NCI-H510A treated with DMSO at 0.1 percent for 48 hours (cell line): ENCODE measurements at regions not wholly inside any gene's neighbourhood (a gene's known extent, or its start where the extent isn't known, plus 50 kb on each side); places are given as distances from the start of the nearest gene placed in this dataset.

Experiments
- DNase-seq: peaks from one replicate; lab custom pipeline; 2025; lab: John Stamatoyannopoulos, UW

DNA sequence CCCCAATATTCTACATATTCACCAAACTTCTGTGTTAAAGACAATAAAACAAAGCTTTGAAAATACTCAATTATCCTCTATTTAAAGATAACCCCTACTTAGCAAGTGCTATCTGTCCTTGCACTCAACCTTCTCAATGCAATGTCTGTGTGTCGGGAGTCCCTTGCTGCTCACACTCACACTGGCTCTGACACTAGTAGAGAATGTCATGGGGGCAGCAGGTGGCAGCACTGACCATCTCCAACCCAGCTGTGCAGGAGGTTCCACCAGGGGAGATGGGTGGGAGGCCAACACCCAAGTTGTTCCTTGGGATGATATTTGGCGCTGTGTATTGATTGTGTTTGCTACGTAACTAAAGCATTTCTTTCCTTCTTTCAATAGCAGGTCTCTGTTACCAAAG is 59.4 kb upstream of the SIMC1 start:
- DNase-seq = no peak

DNA sequence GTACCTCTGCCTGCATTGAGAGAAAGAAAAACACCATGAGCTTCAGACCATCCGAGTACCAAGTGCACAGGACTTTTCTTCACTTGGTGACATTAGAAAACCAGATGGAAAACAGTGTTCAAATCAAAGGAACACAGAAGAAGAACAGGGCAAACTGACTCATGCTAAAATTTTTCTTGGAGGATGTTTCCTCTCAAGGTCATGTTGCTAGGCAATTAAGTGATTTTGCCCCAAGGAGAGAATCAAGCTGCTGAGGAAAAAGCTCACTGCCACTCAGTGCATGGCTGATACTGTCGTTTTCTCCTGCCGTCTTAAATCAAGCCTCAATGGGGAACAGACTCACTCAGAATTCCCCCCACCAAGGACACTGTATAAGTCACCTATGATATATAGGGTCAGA is 57.9 kb upstream of the SIMC1 start:
- no peak for DNase-seq

DNA sequence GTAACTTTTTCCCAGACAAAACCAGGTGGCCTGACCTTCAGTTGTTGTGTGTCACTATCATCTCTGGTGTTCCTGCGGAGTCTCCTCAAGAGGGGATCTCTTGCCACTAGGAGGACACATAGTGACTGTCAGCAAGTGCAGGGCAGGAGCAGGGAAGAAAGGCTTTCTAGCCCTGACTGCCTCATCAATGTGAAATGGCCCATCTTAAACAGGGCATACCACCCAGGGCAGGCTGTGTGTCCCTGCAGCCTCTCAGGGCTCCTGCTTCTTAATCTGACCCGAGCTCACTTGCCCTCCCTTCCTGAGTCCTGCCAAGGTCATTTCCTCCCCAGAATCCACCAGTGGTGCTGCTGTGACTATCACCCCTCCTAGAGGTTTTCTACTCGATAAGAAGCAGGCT is 57.4 kb upstream of the SIMC1 start:
- no peak for DNase-seq

DNA sequence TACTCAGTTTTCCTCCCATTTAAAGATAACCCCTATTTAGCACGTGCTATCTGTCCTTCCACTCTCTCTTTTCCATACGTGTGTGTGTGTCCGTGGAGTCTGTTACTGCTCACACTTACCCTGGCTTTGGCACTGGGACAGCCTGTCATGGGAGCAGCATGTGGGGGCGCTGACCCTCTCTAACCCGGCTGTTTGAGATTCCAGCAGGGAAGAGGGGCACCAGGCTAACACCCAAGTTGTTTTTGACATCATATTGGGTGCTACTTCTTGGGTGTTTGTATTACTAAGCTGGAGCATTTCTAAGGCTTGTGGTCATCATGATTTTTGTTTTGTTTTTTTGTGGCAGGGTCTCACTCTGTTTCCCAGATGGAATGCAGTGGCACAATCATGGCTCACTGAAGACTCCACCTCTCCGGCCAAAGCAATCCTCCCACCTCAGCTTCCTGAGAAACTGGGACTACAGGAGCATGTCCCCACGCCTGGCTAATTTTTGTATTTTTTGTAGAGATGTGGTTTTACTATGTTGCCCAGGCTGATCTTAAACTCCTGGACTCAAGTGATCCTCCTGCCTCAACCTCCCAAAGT is 56.9 kb upstream of the SIMC1 start:
- no peak for DNase-seq

DNA sequence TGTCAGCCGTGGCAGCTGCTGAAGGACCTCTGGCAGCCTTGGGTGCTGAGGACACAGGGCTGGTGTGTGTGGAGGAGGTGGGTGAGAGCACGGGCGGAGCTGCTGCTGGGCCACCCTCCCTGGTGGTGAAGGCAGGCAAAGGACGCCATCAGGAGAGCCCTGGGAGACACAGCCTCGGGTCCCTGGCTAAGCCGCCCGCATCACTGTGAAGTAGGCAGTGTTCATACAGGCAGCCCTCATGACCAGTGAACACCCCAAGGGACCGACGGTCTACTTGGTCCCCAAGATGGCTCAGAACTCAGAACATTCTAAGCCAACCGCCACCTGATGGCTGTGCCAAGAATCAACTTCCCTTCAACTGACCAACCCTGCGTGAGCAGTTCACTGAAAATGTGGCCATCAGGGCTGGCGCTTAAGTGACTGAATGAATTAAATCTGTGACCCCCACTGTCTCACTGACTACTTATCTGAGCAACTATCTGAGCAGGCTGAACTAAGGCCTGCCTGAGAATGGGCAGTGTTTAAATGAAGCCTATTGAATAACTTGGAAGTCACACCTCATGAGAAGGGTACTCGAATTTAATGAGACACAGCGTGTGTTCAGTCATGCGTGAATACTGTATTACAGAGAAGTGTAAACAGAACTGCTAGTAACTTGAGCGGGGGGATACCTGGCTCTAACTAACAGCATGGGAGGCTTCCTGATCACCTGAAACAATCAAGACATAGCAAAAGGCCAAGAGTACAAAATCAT is 54.7 kb upstream of the SIMC1 start:
- DNase-seq = peak; percentile 89

DNA sequence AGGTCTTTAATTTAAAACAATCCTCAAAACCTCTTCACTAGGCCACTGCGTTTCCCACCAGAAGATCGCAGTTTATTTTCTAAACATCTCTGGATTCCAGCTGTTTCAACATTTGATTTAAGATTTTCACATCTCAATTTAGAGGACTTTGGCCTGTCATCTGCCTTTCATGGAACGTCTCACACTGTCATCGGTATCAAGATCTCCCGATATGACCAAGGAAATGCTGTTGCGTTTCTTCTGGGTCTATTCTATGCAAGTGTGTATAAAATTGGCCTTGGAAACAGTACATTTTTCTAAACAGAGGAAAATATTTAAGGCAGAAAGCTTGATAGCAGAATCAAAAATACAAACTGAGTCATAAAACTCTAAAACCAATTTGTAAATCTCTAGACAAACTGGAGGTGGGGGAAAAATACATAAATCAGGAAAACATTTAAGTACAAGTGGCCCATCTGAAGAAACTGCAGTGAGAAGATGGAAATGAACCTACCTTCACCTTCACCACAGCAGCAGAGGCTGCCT is 53.6 kb upstream of the SIMC1 start:
- no peak for DNase-seq

DNA sequence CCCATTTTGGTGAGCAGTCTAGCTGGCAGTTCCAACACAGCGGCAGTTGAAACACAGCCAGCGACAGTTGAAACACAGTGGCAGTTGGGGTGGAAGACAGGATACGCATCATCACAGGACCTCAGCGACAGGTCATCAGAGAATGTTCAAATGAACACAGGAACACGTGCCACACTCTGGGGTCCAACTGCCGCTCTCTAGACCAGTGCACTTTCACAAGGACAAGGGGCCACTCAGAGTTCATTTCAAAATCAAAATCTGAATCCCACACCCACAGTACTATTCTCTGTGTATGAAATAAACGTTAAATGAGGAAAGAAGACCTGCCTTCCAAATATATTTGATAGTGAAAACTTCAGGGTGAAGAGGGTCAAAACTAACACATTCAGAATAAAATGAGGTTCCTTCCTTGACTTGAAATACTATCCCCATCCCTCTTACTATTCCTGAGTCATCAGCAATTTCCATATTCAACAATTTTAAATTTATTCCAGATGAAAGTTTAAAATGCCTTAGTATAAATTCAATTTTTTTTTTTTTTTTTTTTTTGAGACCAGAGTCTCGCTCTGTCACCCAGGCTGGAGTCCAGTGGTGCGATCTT is 53.0 kb upstream of the SIMC1 start:
- DNase-seq = no peak

DNA sequence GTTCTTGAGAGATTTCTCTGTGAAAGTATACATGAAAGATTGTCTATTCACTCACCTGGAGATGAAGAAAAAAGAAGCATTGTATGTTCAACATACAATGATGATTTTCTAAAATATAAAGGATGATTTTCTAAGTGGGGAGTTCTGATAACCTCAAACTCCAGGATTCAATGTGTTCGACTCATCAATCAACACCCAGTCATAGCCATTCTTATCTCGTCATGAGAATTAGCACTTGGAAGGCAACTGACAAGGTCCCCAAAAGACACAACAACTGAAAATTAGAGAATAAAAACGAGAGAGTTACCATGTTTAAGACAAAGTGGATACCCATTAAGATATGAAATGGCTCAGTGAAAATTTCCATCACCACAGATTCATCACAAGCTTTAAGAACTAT is 52.1 kb upstream of the SIMC1 start:
- DNase-seq = no peak

DNA sequence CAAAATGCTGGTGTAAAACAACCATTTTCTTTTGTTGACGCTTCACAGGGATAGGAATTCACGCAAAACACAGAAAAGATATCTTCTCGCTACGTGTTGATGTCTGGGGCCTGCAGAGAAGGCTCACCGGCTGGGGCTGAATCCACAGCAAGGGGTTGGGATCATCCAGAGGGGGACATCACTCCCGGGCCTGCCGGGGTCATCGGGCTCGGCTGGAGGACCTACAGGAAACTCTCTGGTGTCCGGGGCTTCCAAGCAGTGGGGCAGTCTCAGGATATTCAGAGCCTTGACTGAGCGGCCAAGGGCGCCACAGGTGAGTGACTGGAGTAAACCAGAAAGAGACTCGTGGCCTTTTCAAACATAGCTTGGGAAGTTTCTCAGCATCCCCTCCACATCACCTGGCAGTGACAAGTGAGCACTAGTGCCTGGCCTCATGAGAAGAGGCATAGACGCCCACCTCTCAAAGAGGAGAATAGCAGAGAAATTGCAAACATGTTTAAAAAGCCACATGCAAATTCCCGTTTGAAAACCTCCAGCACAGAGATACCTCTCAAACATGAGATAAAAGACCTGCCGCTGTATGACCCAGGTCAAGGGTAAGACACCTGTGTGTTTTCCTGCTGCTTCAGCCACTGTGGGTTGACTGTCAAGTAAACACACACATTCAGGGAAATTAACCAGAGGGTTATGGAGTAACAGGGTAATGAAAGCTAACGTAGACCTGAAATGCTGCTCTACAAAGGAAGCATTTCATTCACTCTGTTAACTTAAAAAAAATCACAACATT is 50.8 kb upstream of the SIMC1 start:
- peak; percentile 41 for DNase-seq

DNA sequence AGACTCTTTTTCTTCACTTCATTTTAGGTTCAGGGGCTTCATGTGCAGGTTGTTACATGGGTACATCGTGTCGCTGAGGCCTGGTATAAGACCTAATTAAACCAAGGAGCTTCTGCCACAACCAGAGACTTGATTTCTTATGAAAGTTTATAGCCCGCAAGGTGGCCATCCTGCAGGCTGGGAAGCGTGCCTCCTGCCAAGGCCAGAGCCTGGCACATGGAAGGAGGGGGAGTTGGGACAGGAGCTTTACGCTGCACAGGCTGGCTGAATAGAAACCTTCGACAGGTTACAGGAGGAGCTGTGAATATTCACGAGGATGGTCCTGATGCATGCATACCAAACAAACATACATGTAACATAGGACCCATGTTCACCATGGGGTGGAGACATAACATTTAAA is 50.1 kb upstream of the SIMC1 start:
- DNase-seq = no peak
